ENCODE measurements at regions not wholly inside any gene's neighbourhood (a gene's known extent, or its start where the extent isn't known, plus 50 kb on each side); places are given as distances from the start of the nearest gene placed in this dataset.

GRCh38 chr6:97765461-97765860 lies 482.4 kb upstream of the MMS22L start (continued):
- no peak for TF ChIP-seq REST (IDR thresholded peaks at IDR 0.05; ENCODE audit: low read depth)
- TF ChIP-seq SRF (IDR thresholded peaks at IDR 0.05; ENCODE audit: low read depth) = no peak
- no peak for TF ChIP-seq RAD21 (IDR thresholded peaks at IDR 0.05; ENCODE audit: low read depth)
- TF ChIP-seq ELF1 (IDR thresholded peaks at IDR 0.05; ENCODE audit: borderline replicate concordance, low read depth) = no peak
- TF ChIP-seq POLR2AphosphoS5 (IDR thresholded peaks at IDR 0.05; ENCODE audit: low read depth, low read length) = no peak

DNA sequence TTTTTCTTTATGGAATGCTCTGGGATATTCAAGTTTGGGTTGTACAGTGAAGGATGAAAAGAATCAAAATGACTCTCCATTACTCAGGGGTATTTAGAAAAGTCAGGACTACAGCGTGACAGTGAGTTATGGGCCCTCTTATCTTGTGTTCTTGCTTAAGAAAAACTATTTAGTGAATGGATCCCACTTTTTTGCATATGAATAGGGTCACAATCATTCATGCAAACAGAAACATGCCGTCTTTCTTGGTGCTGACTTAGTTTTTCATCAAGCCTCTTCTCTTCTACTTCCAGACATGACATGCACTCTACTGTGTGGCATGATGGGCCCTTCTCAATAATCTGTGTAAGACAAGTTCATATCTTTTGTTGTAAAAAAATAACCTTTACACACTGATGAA lies 488.4 kb upstream of the MMS22L start:
- Histone ChIP-seq H3K9ac (ENCODE audit: low read length) (no peak overlapping the region), H3K36me3 (ENCODE audit: control insufficient read depth in 1 of 2, insufficient read depth in 2 of 2, low read length in 2 of 2) (no peaks in the 10 kb centered on the region), H3K79me2 (ENCODE audit: insufficient read depth, low read length) (no peaks in the 10 kb centered on the region), H3K4me1 (ENCODE audit: control insufficient read depth in 1 of 2, insufficient read depth in 2 of 2, low read length in 2 of 2) (no peaks in the 10 kb centered on the region), H3K9me2 (ENCODE audit: insufficient read depth) (no peaks in the 10 kb centered on the region), H3K27ac (ENCODE audit: low read depth, low read length) (no peak overlapping the region), H2AFZ (ENCODE audit: low read depth, low read length, poor library complexity, severe bottlenecking) (no peak overlapping the region), H3K4me2 (ENCODE audit: low read length) (no peak overlapping the region), H3K9me3 (ENCODE audit: control insufficient read depth in 1 of 2, insufficient read depth in 1 of 2, low read depth in 1 of 2, low read length in 2 of 2) (no peaks in the 10 kb centered on the region), H4K20me1 (ENCODE audit: insufficient read depth) (no peaks in the 10 kb centered on the region), H3K27me3 (ENCODE audit: insufficient read depth, low read length) (peaks cover 20% of the 10 kb centered on the region; the same call in 1 of the 2 replicates), H3K4me3 (replicated peaks in 1 of 2; ENCODE audit: low read depth in 1 of 2, low read length in 2 of 2) (no peak overlapping the region)
- intact Hi-C loops (cut with micrococcal nuclease) = no loop called here
- BruUV-seq (replicated peaks) = no TSS peak
- ChIA-PET CTCF (no interaction called here), RAD21 (ENCODE audit: low non-redundant PET in 1 of 2, low total read pairs in 2 of 2, uncharacterized antibody in 2 of 2, unreplicated experiment in 2 of 2) (no interaction called here), POLR2A (no interaction called here)
- DNase-seq (ENCODE audit: low read depth, low spot score) (no peak), ATAC-seq (no peak)
- TF ChIP-seq SRF (IDR thresholded peaks at IDR 0.05; ENCODE audit: low read depth) (no peak), POLR2A (IDR thresholded peaks at IDR 0.05; ENCODE audit: borderline replicate concordance, extremely low read depth, insufficient read depth, insufficient read length) (no peak), POLR2AphosphoS5 (IDR thresholded peaks at IDR 0.05; ENCODE audit: low read depth, low read length) (no peak), ZNF274 (IDR thresholded peaks at IDR 0.05; ENCODE audit: low read depth, low read length) (no peak), YY1 (IDR thresholded peaks at IDR 0.05; ENCODE audit: extremely low read depth, insufficient replicate concordance, low read depth, low read length) (no peak), REST (IDR thresholded peaks at IDR 0.05; ENCODE audit: low read depth) (no peak), EZH2phosphoT487 (IDR thresholded peaks at IDR 0.05; ENCODE audit: borderline replicate concordance) (no peak), ELF1 (IDR thresholded peaks at IDR 0.05; ENCODE audit: borderline replicate concordance, low read depth) (no peak), CEBPB (IDR thresholded peaks at IDR 0.05; ENCODE audit: low read depth) (no peak), EZH2 (IDR thresholded peaks at IDR 0.05) (no peak), CTCF (IDR thresholded peaks at IDR 0.05 in 2 of 3, conservative IDR thresholded peaks at IDR 0.05 in 1 of 3; ENCODE audit: borderline replicate concordance in 1 of 3, insufficient read depth in 1 of 3, low read depth in 2 of 3, low read length in 2 of 3) (no peak)
- TF ChIP-seq, protein P1, sequence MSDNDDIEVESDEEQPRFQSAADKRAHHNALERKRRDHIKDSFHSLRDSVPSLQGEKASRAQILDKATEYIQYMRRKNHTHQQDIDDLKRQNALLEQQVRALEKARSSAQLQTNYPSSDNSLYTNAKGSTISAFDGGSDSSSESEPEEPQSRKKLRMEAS (IDR thresholded peaks at IDR 0.05) = no peak

Data from HCT116 (cell line).